ENCODE measurements at regions not wholly inside any gene's neighbourhood (a gene's known extent, or its start where the extent isn't known, plus 50 kb on each side); places are given as distances from the start of the nearest gene placed in this dataset.

DNA sequence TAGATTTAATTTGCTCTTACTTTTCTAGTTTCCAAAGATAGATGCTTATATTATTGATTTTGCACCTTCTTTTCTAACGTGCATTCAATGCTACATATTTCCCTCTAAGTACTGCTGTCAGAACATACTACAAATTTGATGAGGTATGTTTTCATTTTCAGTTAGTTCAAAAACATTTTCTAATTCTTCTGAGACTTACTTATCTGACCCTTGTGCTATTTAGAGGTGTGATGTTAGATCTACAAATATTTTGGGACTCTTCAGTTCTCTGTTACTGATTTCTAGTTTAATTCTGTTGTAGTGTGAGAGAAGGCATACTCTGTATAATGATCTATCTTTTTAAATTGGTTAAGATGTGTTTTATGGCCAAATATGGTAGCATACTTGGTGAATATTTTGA, 97.8 kb upstream of the TMEM168 start:
- TF ChIP-seq EZH2 (IDR thresholded peaks at IDR 0.05; ENCODE audit: low read depth, unreplicated experiment), result no peak
- no peak for TF ChIP-seq EZH2phosphoT487 (IDR thresholded peaks at IDR 0.05; ENCODE audit: unreplicated experiment)
- TF ChIP-seq, protein P1, sequence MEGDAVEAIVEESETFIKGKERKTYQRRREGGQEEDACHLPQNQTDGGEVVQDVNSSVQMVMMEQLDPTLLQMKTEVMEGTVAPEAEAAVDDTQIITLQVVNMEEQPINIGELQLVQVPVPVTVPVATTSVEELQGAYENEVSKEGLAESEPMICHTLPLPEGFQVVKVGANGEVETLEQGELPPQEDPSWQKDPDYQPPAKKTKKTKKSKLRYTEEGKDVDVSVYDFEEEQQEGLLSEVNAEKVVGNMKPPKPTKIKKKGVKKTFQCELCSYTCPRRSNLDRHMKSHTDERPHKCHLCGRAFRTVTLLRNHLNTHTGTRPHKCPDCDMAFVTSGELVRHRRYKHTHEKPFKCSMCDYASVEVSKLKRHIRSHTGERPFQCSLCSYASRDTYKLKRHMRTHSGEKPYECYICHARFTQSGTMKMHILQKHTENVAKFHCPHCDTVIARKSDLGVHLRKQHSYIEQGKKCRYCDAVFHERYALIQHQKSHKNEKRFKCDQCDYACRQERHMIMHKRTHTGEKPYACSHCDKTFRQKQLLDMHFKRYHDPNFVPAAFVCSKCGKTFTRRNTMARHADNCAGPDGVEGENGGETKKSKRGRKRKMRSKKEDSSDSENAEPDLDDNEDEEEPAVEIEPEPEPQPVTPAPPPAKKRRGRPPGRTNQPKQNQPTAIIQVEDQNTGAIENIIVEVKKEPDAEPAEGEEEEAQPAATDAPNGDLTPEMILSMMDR (conservative IDR thresholded peaks at IDR 0.05; ENCODE audit: low read depth in 2 of 2), result no peak
- TF ChIP-seq REST (IDR thresholded peaks at IDR 0.05; ENCODE audit: unreplicated experiment), result no peak
- TF ChIP-seq POLR2AphosphoS5 (IDR thresholded peaks at IDR 0.05; ENCODE audit: low read depth), result no peak
- no peak for TF ChIP-seq ZNF114 (CRISPR knock-in tag; IDR thresholded peaks at IDR 0.05)
- no peak for TF ChIP-seq ZNF462 (CRISPR knock-in tag; IDR thresholded peaks at IDR 0.05)
- TF ChIP-seq, protein P2, sequence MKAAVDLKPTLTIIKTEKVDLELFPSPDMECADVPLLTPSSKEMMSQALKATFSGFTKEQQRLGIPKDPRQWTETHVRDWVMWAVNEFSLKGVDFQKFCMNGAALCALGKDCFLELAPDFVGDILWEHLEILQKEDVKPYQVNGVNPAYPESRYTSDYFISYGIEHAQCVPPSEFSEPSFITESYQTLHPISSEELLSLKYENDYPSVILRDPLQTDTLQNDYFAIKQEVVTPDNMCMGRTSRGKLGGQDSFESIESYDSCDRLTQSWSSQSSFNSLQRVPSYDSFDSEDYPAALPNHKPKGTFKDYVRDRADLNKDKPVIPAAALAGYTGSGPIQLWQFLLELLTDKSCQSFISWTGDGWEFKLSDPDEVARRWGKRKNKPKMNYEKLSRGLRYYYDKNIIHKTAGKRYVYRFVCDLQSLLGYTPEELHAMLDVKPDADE (IDR thresholded peaks at IDR 0.05), result no peak
- no peak for TF ChIP-seq CREB1 (CRISPR knock-in tag; IDR thresholded peaks at IDR 0.05; ENCODE audit: low read depth)
- TF ChIP-seq NANOG (IDR thresholded peaks at IDR 0.05; ENCODE audit: borderline replicate concordance), result no peak
- TF ChIP-seq STAT1 (IDR thresholded peaks at IDR 0.05; ENCODE audit: unreplicated experiment), result no peak
- TF ChIP-seq JUNB (IDR thresholded peaks at IDR 0.05; ENCODE audit: unreplicated experiment), result no peak
- no peak for TF ChIP-seq ZNF331 (CRISPR knock-in tag; IDR thresholded peaks at IDR 0.05; ENCODE audit: low read depth)

Measured in GM23338 (cell line).